Keratinocyte (primary cell): ENCODE measurements at regions not wholly inside any gene's neighbourhood (a gene's known extent, or its start where the extent isn't known, plus 50 kb on each side); places are given as distances from the start of the nearest gene placed in this dataset.

Source experiments
- DNase-seq: peaks from one replicate; pipeline ENCODE4 v3.0.0-alpha.2; 2011; ENCODE audit warnings: low read depth, missing footprints, low spot score
- FAIRE-seq: peaks from 2 replicates; lab custom pipeline; 2011; peaks lifted over from hg19 to GRCh38; lab: Jason Lieb, UNC
- H2AFZ ChIP-seq: 2 replicates; pipeline ENCODE4 v1.6.0; 2012; ENCODE audit warnings: low read length, control low read depth, inconsistent platforms; ENCODE audit not compliant: control insufficient read depth
- H3K27ac ChIP-seq: 2 replicates; pipeline ENCODE4 v1.5.1; 2011; ENCODE audit warnings: low read length; ENCODE audit not compliant: control insufficient read depth, insufficient read depth
- H3K27me3 ChIP-seq: 3 replicates; pipeline ENCODE4 v1.6.0; 2011; ENCODE audit warnings: low read length; ENCODE audit not compliant: control insufficient read depth, insufficient read depth; ENCODE audit errors: extremely low read depth
- H3K36me3 ChIP-seq, 2 experiments: 2 replicates in 1 of 2; 3 replicates in 1 of 2; pipeline ENCODE4 v1.5.1; 2011; ENCODE audit warnings: low read length in 2 of 2, mild to moderate bottlenecking in 1 of 2; ENCODE audit not compliant: control insufficient read depth in 2 of 2, insufficient read depth in 2 of 2; ENCODE audit errors: extremely low read depth in 1 of 2
- H3K4me1 ChIP-seq: 3 replicates; pipeline ENCODE4 v1.5.1; 2011; ENCODE audit warnings: low read length; ENCODE audit not compliant: control insufficient read depth, insufficient read depth; ENCODE audit errors: extremely low read depth
- H3K4me2 ChIP-seq: 3 replicates; pipeline ENCODE4 v1.6.0; 2011; ENCODE audit warnings: low read depth, low read length; ENCODE audit not compliant: control insufficient read depth, insufficient read depth; ENCODE audit errors: extremely low read depth
- H3K4me3 ChIP-seq, 3 experiments: fragments of 200-600 bp in 1 of 3; sonication (generic) in 1 of 3; 2 replicates in 2 of 3; 3 replicates in 1 of 3; pipeline ENCODE4 v1.5.1; 2011 to 2016; ENCODE audit warnings: low read length in 3 of 3, mild to moderate bottlenecking in 3 of 3, control low read depth in 2 of 3, inconsistent platforms in 1 of 3, low read depth in 1 of 3, mixed read lengths in 1 of 3, mixed run types in 1 of 3, moderate library complexity in 1 of 3; ENCODE audit not compliant: control insufficient read depth in 2 of 3, insufficient read depth in 2 of 3; ENCODE audit errors: extremely low read depth in 1 of 3
- H3K79me2 ChIP-seq: 2 replicates; pipeline ENCODE4 v1.6.0; 2012; ENCODE audit warnings: low read length; ENCODE audit not compliant: control insufficient read depth, insufficient read depth
- H3K9ac ChIP-seq: 3 replicates; pipeline ENCODE4 v1.6.0; 2011; ENCODE audit warnings: low read length; ENCODE audit not compliant: control insufficient read depth, insufficient read depth; ENCODE audit errors: extremely low read depth
- H3K9me1 ChIP-seq: 3 replicates; pipeline ENCODE4 v1.6.0; 2011; ENCODE audit warnings: low read length; ENCODE audit not compliant: control insufficient read depth, insufficient read depth; ENCODE audit errors: extremely low read depth
- H3K9me3 ChIP-seq: 2 replicates; pipeline ENCODE4 v1.5.1; 2012; ENCODE audit warnings: low read depth, low read length; ENCODE audit not compliant: control insufficient read depth
- H4K20me1 ChIP-seq: 3 replicates; pipeline ENCODE4 v1.6.0; 2011; ENCODE audit warnings: low read length; ENCODE audit not compliant: control insufficient read depth, insufficient read depth; ENCODE audit errors: extremely low read depth
- EZH2 ChIP-seq: IDR thresholded peaks from one replicate; pipeline ENCODE4 v1.6.1; 2012; ENCODE audit warnings: inconsistent platforms, mild to moderate bottlenecking, low read length, moderate library complexity
- dilution Hi-C: fragments of 300-500 bp; cut with MboI; formaldehyde crosslinking; loops from one replicate; pipeline ENCODE4 v1.7.0; 2020; ENCODE audit warnings: low sequenced_read_pairs; ENCODE audit not compliant: extremely low pct_ligation_motif_present
- TF ChIP-seq, protein P1 (sequence below), 3 experiments: IDR thresholded peaks in 1 of 3; conservative IDR thresholded peaks in 1 of 3; optimal IDR thresholded peaks in 1 of 3; 2 replicates in 2 of 3; 3 replicates in 1 of 3; pipeline versions ENCODE3 to v1.5.1; 2011; ENCODE audit warnings: low read length in 3 of 3, mild to moderate bottlenecking in 3 of 3, moderate library complexity in 2 of 3, control low read depth in 1 of 3, inconsistent platforms in 1 of 3; ENCODE audit not compliant: insufficient read depth in 2 of 3; ENCODE audit errors: extremely low read depth in 1 of 3

DNA sequence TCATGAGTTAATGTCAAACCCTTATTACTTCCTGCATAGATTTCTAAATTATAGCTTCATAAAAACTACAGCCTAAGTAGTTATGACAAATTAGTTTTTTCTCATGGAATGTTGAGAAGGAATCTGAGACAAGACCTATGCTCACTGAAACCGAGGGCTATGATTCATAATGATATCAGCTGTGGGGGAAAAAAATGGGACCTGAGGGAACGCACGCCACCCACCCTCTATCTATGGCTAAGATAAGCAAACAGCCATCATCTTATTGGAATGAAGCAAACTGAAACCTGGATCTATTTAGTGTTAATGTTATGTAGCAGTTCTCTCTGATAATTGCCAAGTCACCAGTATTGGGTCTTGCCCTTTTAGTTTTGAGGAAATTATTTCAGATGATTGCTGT is 906.9 kb upstream of the RAG2 start:
- Histone ChIP-seq H3K9me1 (no peaks in the 10 kb centered on the region), H2AFZ (no peak overlapping the region), H3K4me3 (peak overlapping the region in 1 of 3 experiments; percentile 14), H3K79me2 (no peaks in the 10 kb centered on the region), H3K36me3 (no peaks in the 10 kb centered on the region), H3K9me3 (no peaks in the 10 kb centered on the region), H4K20me1 (no peaks in the 10 kb centered on the region), H3K4me2 (peak overlapping the region; percentile 86), H3K27ac (peak overlapping the region; percentile 92), H3K4me1 (peaks cover 35% of the 10 kb centered on the region), H3K27me3 (no peaks in the 10 kb centered on the region), H3K9ac (peak overlapping the region; percentile 64)
- TF ChIP-seq, protein P1, sequence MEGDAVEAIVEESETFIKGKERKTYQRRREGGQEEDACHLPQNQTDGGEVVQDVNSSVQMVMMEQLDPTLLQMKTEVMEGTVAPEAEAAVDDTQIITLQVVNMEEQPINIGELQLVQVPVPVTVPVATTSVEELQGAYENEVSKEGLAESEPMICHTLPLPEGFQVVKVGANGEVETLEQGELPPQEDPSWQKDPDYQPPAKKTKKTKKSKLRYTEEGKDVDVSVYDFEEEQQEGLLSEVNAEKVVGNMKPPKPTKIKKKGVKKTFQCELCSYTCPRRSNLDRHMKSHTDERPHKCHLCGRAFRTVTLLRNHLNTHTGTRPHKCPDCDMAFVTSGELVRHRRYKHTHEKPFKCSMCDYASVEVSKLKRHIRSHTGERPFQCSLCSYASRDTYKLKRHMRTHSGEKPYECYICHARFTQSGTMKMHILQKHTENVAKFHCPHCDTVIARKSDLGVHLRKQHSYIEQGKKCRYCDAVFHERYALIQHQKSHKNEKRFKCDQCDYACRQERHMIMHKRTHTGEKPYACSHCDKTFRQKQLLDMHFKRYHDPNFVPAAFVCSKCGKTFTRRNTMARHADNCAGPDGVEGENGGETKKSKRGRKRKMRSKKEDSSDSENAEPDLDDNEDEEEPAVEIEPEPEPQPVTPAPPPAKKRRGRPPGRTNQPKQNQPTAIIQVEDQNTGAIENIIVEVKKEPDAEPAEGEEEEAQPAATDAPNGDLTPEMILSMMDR (optimal IDR thresholded peaks at IDR 0.05 in 1 of 3, IDR thresholded peaks at IDR 0.05 in 1 of 3, conservative IDR thresholded peaks at IDR 0.05 in 1 of 3; ENCODE audit: extremely low read depth in 1 of 3, insufficient read depth in 2 of 3, low read length in 3 of 3) = no peak
- no peak for TF ChIP-seq EZH2
- dilution Hi-C loops = no loop called here
- FAIRE-seq (peak; percentile 17), DNase-seq (peak; percentile 23)

DNA sequence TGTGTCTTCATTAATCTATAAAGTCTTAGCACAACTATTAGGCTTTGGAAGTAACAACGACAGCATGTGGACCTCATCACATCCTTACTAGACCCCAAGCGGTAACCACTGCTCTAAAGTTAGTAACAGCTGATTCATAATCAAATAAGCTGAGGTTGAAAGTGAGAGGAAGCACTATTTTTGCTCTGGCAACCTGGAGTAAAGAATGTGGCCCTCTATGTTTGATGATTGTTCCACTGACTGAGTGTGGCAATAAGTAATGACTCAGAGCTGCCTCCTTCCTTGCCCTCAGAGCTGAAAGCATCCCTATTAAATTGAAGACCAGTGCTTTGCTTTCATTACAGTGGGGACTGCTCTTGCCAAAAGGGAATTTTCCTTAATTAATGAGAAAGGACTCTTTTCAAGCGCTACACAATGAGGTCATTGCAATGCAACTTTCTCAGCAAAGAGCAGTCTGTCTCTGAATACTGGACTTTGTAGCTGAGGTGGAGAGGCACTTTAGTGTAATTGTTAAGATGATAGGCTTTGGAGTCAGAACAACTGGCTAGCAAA is 906.1 kb upstream of the RAG2 start:
- Histone ChIP-seq H3K79me2 (no peaks in the 10 kb centered on the region), H4K20me1 (no peaks in the 10 kb centered on the region), H3K4me3 (peak overlapping the region in 2 of 3 experiments; percentile 48 to 61), H3K9ac (peak overlapping the region; percentile 64), H3K27me3 (no peaks in the 10 kb centered on the region), H3K36me3 (no peaks in the 10 kb centered on the region), H2AFZ (no peak overlapping the region), H3K9me3 (no peaks in the 10 kb centered on the region), H3K4me2 (peak overlapping the region; percentile 86), H3K4me1 (peaks cover 29% of the 10 kb centered on the region), H3K27ac (peak overlapping the region; percentile 92), H3K9me1 (no peaks in the 10 kb centered on the region)
- FAIRE-seq (peak; percentile 91), DNase-seq (peak; percentile 21)
- TF ChIP-seq, protein P1 (optimal IDR thresholded peaks at IDR 0.05 in 1 of 3, IDR thresholded peaks at IDR 0.05 in 1 of 3, conservative IDR thresholded peaks at IDR 0.05 in 1 of 3; ENCODE audit: extremely low read depth in 1 of 3, insufficient read depth in 2 of 3, low read length in 3 of 3) = no peak
- TF ChIP-seq EZH2 = no peak
- dilution Hi-C loops = no loop called here
